Liver (tissue), 3 donors: ENCODE measurements at regions not wholly inside any gene's neighbourhood (a gene's known extent, or its start where the extent isn't known, plus 50 kb on each side); places are given as distances from the start of the nearest gene placed in this dataset.

ENCODE experiments used
- ATF3 ChIP-seq: IDR thresholded peaks from 2 replicates; pipeline ENCODE4 v1.6.1; 2016; ENCODE audit warnings: antibody characterized with exemption
- CTCF ChIP-seq: fragments of 150-350 bp; IDR thresholded peaks from 2 replicates; pipeline ENCODE4 v1.5.1; 2017; ENCODE audit warnings: improper control_type of control experiment, low read depth, low read length; ENCODE audit not compliant: missing input control
- GABPA ChIP-seq, 2 donors: IDR thresholded peaks in 1 of 2; conservative IDR thresholded peaks in 1 of 2; 2 replicates each; pipeline ENCODE4 v1.6.1; 2016; ENCODE audit warnings: antibody characterized with exemption in 2 of 2, mild to moderate bottlenecking in 1 of 2, moderate library complexity in 1 of 2
- REST ChIP-seq: IDR thresholded peaks from 2 replicates; pipeline ENCODE4 v1.6.1; 2016; ENCODE audit warnings: antibody characterized with exemption, mild to moderate bottlenecking
- YY1 ChIP-seq: IDR thresholded peaks from 2 replicates; pipeline ENCODE4 v1.6.1; 2016; ENCODE audit warnings: antibody characterized with exemption, mild to moderate bottlenecking
- ZBTB33 ChIP-seq: IDR thresholded peaks from 2 replicates; pipeline ENCODE4 v1.6.1; 2016; ENCODE audit warnings: antibody characterized with exemption
- donor health status: healthy.
- donor health status: healthy.

GRCh38 chr6:43860285-43860684 lies 90.3 kb downstream of the VEGFA start:
- TF ChIP-seq ATF3 (no peak), YY1 (no peak), CTCF (no peak), ZBTB33 (no peak), REST (no peak), GABPA (IDR thresholded peaks at IDR 0.05 in 1 of 2, conservative IDR thresholded peaks at IDR 0.05 in 1 of 2) (no peak)
